Glutamatergic neuron (in vitro differentiated cells): ENCODE measurements at regions not wholly inside any gene's neighbourhood (a gene's known extent, or its start where the extent isn't known, plus 50 kb on each side); places are given as distances from the start of the nearest gene placed in this dataset.

ENCODE experiments used
- DNase-seq: peaks from one replicate; pipeline ENCODE4 v3.0.0; 2022
- H3K27ac Mint-ChIP-seq: one replicate; pipeline ENCODE4 v1.8.0; 2020; ENCODE audit warnings: mild to moderate bottlenecking, mixed read lengths, inconsistent platforms; ENCODE audit not compliant: unreplicated experiment
- H3K27me3 Mint-ChIP-seq: one replicate; pipeline ENCODE4 v1.8.0; 2020; ENCODE audit warnings: mild to moderate bottlenecking, moderate library complexity, mixed read lengths, inconsistent platforms; ENCODE audit not compliant: unreplicated experiment
- H3K36me3 Mint-ChIP-seq: one replicate; pipeline ENCODE4 v1.8.0; 2020; ENCODE audit warnings: mild to moderate bottlenecking, mixed read lengths, inconsistent platforms; ENCODE audit not compliant: unreplicated experiment
- H3K4me1 Mint-ChIP-seq: one replicate; pipeline ENCODE4 v1.8.0; 2020; ENCODE audit warnings: mild to moderate bottlenecking, low read depth, mixed read lengths, inconsistent platforms; ENCODE audit not compliant: unreplicated experiment
- H3K4me3 Mint-ChIP-seq: one replicate; pipeline ENCODE4 v1.8.0; 2020; ENCODE audit warnings: mild to moderate bottlenecking, mixed read lengths, inconsistent platforms; ENCODE audit not compliant: unreplicated experiment
- H3K9me3 Mint-ChIP-seq: one replicate; pipeline ENCODE4 v1.8.0; 2020; ENCODE audit warnings: mild to moderate bottlenecking, moderate library complexity, mixed read lengths, inconsistent platforms; ENCODE audit not compliant: unreplicated experiment
- TF ChIP-seq, protein P1 (sequence below): fragments of 200-600 bp; sonication (generic); IDR thresholded peaks from one replicate; pipeline ENCODE4 v1.5.0; 2021; ENCODE audit not compliant: partially characterized antibody, unreplicated experiment

DNA sequence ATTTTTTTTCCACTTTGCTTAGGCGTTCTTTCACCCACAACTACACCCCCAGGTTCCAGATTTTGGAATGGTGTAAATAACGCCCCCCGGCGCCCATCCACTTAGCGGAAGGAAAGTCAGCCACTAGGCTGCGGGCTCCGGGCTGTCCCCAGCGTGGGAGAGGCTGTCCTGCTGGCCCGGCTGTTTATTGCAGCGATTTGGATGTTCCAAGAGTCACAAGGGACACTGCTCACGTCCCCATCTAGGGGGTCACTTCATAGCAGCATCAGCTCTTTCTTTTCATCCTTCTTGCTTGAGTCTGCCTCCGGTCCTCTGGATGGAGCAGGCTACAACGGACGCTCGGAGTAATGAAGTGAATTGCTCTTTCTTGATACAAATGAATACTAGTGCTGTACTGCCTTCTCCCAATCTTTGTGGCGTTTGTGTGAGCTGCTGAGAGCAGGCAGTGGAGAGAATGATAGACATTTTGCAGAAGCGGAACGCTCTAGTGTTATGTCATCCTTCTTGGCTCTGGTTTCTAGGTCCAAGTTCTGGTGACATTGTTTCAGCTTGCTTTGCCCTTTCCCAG is 50.7 kb upstream of the PAIP2B start:
- Mint-ChIP-seq H3K36me3 (peaks cover 18% of the 10 kb centered on the region), H3K4me1 (peaks cover 3% of the 10 kb centered on the region), H3K9me3 (peaks cover 11% of the 10 kb centered on the region), H3K27ac (peak overlapping the region; percentile 1), H3K27me3 (peaks cover 6% of the 10 kb centered on the region), H3K4me3 (peak overlapping the region; percentile 70)
- TF ChIP-seq, protein P1, sequence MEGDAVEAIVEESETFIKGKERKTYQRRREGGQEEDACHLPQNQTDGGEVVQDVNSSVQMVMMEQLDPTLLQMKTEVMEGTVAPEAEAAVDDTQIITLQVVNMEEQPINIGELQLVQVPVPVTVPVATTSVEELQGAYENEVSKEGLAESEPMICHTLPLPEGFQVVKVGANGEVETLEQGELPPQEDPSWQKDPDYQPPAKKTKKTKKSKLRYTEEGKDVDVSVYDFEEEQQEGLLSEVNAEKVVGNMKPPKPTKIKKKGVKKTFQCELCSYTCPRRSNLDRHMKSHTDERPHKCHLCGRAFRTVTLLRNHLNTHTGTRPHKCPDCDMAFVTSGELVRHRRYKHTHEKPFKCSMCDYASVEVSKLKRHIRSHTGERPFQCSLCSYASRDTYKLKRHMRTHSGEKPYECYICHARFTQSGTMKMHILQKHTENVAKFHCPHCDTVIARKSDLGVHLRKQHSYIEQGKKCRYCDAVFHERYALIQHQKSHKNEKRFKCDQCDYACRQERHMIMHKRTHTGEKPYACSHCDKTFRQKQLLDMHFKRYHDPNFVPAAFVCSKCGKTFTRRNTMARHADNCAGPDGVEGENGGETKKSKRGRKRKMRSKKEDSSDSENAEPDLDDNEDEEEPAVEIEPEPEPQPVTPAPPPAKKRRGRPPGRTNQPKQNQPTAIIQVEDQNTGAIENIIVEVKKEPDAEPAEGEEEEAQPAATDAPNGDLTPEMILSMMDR, result peak; percentile 47
- peak; percentile 81 for DNase-seq

DNA sequence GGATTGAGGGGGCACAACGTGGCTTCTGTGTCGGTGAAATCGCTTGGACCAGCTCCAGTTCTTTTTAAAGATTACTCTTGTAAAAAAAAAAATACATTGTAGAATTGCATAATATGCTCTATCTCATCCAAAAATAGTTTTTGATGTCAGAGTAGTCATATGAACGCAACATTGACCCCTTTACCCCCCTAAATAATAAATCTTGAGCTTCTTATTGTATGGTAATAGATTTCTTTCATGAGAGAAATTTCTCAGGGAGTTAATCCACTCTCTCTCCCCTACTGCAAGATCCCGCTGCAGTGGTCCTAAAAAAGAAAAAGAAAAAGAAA is 50.2 kb upstream of the PAIP2B start:
- peak overlapping the region; percentile 70 for H3K4me3 Mint-ChIP-seq
- no peak overlapping the region for H3K27ac Mint-ChIP-seq
- H3K27me3 Mint-ChIP-seq, result peaks cover 6% of the 10 kb centered on the region
- peaks cover 11% of the 10 kb centered on the region for H3K9me3 Mint-ChIP-seq
- TF ChIP-seq, protein P1, result no peak
- peaks cover 3% of the 10 kb centered on the region for H3K4me1 Mint-ChIP-seq
- no peak for DNase-seq
- H3K36me3 Mint-ChIP-seq, result peaks cover 23% of the 10 kb centered on the region

DNA sequence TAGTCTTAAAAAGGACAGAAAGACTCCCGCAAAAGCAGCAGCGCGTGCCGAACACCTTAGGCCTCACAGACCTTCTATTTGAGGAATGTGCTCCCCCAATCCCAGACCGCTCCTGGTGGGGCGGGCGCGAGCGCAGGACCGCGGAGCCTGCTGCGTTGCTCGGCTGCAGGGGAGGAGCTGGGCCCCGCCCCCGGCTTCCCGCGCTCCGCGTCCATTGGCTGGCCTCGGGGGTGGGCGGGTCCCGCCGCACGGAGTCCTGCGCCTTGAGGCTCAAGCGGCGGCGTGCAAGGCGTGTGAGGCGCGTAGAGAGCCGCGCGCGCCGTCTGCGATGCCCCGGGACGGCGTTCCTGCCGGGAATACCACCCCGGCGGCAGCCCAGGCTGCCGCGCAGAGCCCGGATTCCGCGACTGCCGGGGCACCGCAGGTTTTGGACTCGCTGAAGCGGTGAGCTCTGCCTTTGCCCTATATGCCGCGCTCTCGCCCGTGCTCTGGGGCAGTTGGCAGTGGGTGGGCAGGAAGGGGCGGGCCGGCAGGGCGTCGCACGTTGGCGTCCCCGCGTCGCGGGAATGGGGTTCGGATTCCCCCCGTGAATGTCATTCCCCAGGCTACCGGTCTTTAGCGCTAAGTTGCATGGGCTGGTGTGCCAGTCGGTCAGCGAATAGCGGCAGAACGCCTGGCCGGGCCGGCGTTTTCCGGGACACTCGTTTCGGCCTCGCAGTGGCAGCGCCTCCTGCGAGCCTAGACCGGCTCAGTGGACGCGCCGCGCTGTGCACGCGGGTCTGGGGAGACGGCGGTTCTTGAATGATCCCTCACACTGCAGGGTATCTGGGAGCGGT is 49.6 kb upstream of the PAIP2B start:
- H3K36me3 Mint-ChIP-seq, result peaks cover 28% of the 10 kb centered on the region
- TF ChIP-seq, protein P1, result no peak
- DNase-seq, result peak; percentile 96
- H3K9me3 Mint-ChIP-seq, result peaks cover 11% of the 10 kb centered on the region
- peaks cover 6% of the 10 kb centered on the region for H3K27me3 Mint-ChIP-seq
- H3K4me1 Mint-ChIP-seq, result peaks cover 3% of the 10 kb centered on the region
- no peak overlapping the region for H3K27ac Mint-ChIP-seq
- H3K4me3 Mint-ChIP-seq, result peak overlapping the region; percentile 70
